Calu3 (cell line): ENCODE measurements at regions not wholly inside any gene's neighbourhood (a gene's known extent, or its start where the extent isn't known, plus 50 kb on each side); places are given as distances from the start of the nearest gene placed in this dataset.

Experiments used
- BruUV-seq: library from RNA; stranded (reverse); fragments of 400-500 nt; replicated peaks from 2 replicates; lab custom pipeline; 2021; lab: Mats Ljungman, UMichigan
- CTCF ChIA-PET: fragments of 300-600 bp; sonication (Branson Sonifier 250); formaldehyde crosslinking; loops from one replicate; lab custom pipeline; 2022; ENCODE audit warnings: antibody characterized with exemption; lab: Charles Lee
- DNase-seq: peaks from one replicate; pipeline ENCODE4 v3.0.0; 2022
- H3K27ac Mint-ChIP-seq: one replicate; pipeline ENCODE4 v1.8.0; 2022; ENCODE audit warnings: mixed read lengths; ENCODE audit not compliant: unreplicated experiment
- H3K27me3 Mint-ChIP-seq: one replicate; pipeline ENCODE4 v1.8.0; 2022; ENCODE audit warnings: mixed read lengths; ENCODE audit not compliant: unreplicated experiment
- H3K36me3 Mint-ChIP-seq: one replicate; pipeline ENCODE4 v1.8.0; 2022; ENCODE audit warnings: mild to moderate bottlenecking, moderate library complexity, mixed read lengths; ENCODE audit not compliant: insufficient read depth, unreplicated experiment
- H3K4me1 Mint-ChIP-seq: one replicate; pipeline ENCODE4 v1.8.0; 2022; ENCODE audit warnings: mild to moderate bottlenecking, low read depth, mixed read lengths; ENCODE audit not compliant: unreplicated experiment
- H3K4me3 Mint-ChIP-seq: one replicate; pipeline ENCODE4 v1.8.0; 2022; ENCODE audit warnings: mild to moderate bottlenecking, low read depth, moderate library complexity, mixed read lengths; ENCODE audit not compliant: unreplicated experiment
- H3K9me3 Mint-ChIP-seq: one replicate; pipeline ENCODE4 v1.8.0; 2022; ENCODE audit warnings: low read depth, mixed read lengths; ENCODE audit not compliant: unreplicated experiment
- intact Hi-C: fragments of 100-400 bp; cut with micrococcal nuclease; formaldehyde crosslinking; loops from one replicate; pipeline ENCODE4 v1.10.0; 2022; ENCODE audit not compliant: unreplicated experiment
- TF ChIP-seq, protein P1 (sequence below): fragments of 200-600 bp; IDR thresholded peaks from one replicate; pipeline ENCODE4 v1.8.0; 2022; ENCODE audit warnings: antibody characterized with exemption; ENCODE audit not compliant: unreplicated experiment

- no peaks in the 10 kb centered on the region for H3K4me1 Mint-ChIP-seq
- CTCF ChIA-PET, result no interaction called here
- TF ChIP-seq, protein P1, sequence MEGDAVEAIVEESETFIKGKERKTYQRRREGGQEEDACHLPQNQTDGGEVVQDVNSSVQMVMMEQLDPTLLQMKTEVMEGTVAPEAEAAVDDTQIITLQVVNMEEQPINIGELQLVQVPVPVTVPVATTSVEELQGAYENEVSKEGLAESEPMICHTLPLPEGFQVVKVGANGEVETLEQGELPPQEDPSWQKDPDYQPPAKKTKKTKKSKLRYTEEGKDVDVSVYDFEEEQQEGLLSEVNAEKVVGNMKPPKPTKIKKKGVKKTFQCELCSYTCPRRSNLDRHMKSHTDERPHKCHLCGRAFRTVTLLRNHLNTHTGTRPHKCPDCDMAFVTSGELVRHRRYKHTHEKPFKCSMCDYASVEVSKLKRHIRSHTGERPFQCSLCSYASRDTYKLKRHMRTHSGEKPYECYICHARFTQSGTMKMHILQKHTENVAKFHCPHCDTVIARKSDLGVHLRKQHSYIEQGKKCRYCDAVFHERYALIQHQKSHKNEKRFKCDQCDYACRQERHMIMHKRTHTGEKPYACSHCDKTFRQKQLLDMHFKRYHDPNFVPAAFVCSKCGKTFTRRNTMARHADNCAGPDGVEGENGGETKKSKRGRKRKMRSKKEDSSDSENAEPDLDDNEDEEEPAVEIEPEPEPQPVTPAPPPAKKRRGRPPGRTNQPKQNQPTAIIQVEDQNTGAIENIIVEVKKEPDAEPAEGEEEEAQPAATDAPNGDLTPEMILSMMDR, result no peak
- H3K4me3 Mint-ChIP-seq, result no peak overlapping the region
- no peaks in the 10 kb centered on the region for H3K27me3 Mint-ChIP-seq
- no peaks in the 10 kb centered on the region for H3K9me3 Mint-ChIP-seq
- DNase-seq, result no peak
- no peak overlapping the region for H3K27ac Mint-ChIP-seq
- intact Hi-C loops, result no loop called here
- H3K36me3 Mint-ChIP-seq, result no peaks in the 10 kb centered on the region
- no TSS peak for BruUV-seq
Observed at GRCh38 chr10:94052281-94052680, 58.5 kb downstream of the PLCE1 start.

GRCh38 chr10:94052866-94053791 is 59.4 kb downstream of the PLCE1 start:
- Mint-ChIP-seq H3K4me1 (no peaks in the 10 kb centered on the region), H3K4me3 (no peak overlapping the region), H3K27me3 (no peaks in the 10 kb centered on the region), H3K9me3 (no peaks in the 10 kb centered on the region), H3K27ac (no peak overlapping the region), H3K36me3 (no peaks in the 10 kb centered on the region)
- intact Hi-C loops, result no loop called here
- no TSS peak for BruUV-seq
- CTCF ChIA-PET, result no interaction called here
- DNase-seq, result no peak
- TF ChIP-seq, protein P1, result no peak

- H3K27me3 Mint-ChIP-seq, result peaks cover 15% of the 10 kb centered on the region
- CTCF ChIA-PET, result no interaction called here
- peaks cover 5% of the 10 kb centered on the region for H3K9me3 Mint-ChIP-seq
- no peak for DNase-seq
- TF ChIP-seq, protein P1, result no peak
- intact Hi-C loops, result no loop called here
- BruUV-seq, result no TSS peak
- no peaks in the 10 kb centered on the region for H3K36me3 Mint-ChIP-seq
- H3K27ac Mint-ChIP-seq, result peak overlapping the region; percentile 18
- H3K4me1 Mint-ChIP-seq, result peaks cover 12% of the 10 kb centered on the region
- no peak overlapping the region for H3K4me3 Mint-ChIP-seq
Observed at GRCh38 chr10:94059178-94059883, 65.6 kb downstream of the PLCE1 start.

DNA sequence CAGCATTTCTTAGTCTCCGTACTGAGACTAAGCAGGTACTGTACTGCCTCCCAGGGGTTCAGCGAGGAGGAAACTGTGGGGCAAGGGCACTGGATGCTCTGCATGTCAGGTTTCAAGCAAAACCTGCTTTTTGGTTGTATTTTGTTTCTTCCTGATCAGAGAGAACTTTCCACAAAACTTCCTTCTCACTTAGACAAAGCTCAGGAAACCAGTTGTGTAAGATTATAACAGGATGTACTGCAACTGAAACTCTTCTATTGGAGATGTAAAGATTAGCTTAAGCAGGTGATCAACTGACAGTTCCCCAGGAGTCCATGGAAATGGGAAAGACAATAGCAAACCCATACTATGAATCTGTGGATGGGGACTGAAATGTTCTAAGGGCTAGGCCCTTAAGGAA is 67.3 kb downstream of the PLCE1 start:
- Mint-ChIP-seq H3K27me3 (peaks cover 15% of the 10 kb centered on the region), H3K36me3 (no peaks in the 10 kb centered on the region), H3K4me1 (peaks cover 12% of the 10 kb centered on the region), H3K9me3 (peaks cover 5% of the 10 kb centered on the region), H3K27ac (no peak overlapping the region), H3K4me3 (no peak overlapping the region)
- DNase-seq, result no peak
- intact Hi-C loops, result no loop called here
- CTCF ChIA-PET, result interaction anchor here (1.0 kb wide), 1 partner anchor 144 kb away, joined by 5 read pairs; no protein-coding TSS in a partner anchor
- BruUV-seq, result no TSS peak
- TF ChIP-seq, protein P1, result no peak
